Panc1 (cell line): ENCODE measurements at regions not wholly inside any gene's neighbourhood (a gene's known extent, or its start where the extent isn't known, plus 50 kb on each side); places are given as distances from the start of the nearest gene placed in this dataset.

Experiments
- ATAC-seq: fragments of 200-7000 bp; cut with Tn5 transposase; 2 replicates; pipeline ENCODE4 v1.9.1; 2020; ENCODE audit warnings: mild to moderate bottlenecking, moderate library complexity
- BruUV-seq: library from RNA; stranded (reverse); fragments of 400-500 nt; replicated peaks from 2 replicates; lab custom pipeline; 2021; lab: Mats Ljungman, UMichigan
- CTCF ChIA-PET: fragments of 300-600 bp; sonication (Branson Sonifier 250); formaldehyde crosslinking; loops from one replicate; lab custom pipeline; 2022; ENCODE audit warnings: antibody characterized with exemption; lab: Charles Lee
- POLR2A ChIA-PET: fragments of 300-600 bp; sonication (Branson Sonifier 250); formaldehyde crosslinking; loops from one replicate; lab custom pipeline; 2022; ENCODE audit warnings: antibody characterized with exemption; lab: Charles Lee
- DNase-seq: peaks from one replicate; pipeline ENCODE4 v3.0.0-alpha.2; 2010; ENCODE audit warnings: low read depth, low spot score
- H3K27ac ChIP-seq: 2 replicates; pipeline ENCODE4 v1.5.1; 2011; ENCODE audit warnings: mild to moderate bottlenecking, low read length, inconsistent platforms
- H3K27me3 ChIP-seq: fragments of 200-500 bp; sonication (Bioruptor generic); 2 replicates; pipeline ENCODE4 v1.6.0; 2014; ENCODE audit warnings: low read length, inconsistent platforms; ENCODE audit not compliant: control insufficient read depth, insufficient read depth
- H3K36me3 ChIP-seq: fragments of 200-500 bp; sonication (Bioruptor generic); 2 replicates; pipeline ENCODE4 v1.5.1; 2014; ENCODE audit warnings: inconsistent platforms, mild to moderate bottlenecking, low read length, moderate library complexity; ENCODE audit not compliant: control insufficient read depth, insufficient read depth
- H3K4me1 ChIP-seq: 2 replicates; pipeline ENCODE4 v1.5.1; 2011; ENCODE audit warnings: inconsistent platforms, mild to moderate bottlenecking, low read length, moderate library complexity; ENCODE audit not compliant: control insufficient read depth, insufficient read depth
- H3K4me3 ChIP-seq, 2 experiments: 2 replicates each; pipeline ENCODE4 v1.5.1; 2011 to 2012; ENCODE audit warnings: low read depth in 2 of 2, low read length in 2 of 2, mild to moderate bottlenecking in 2 of 2, inconsistent platforms in 1 of 2, moderate library complexity in 1 of 2
- H3K9me3 ChIP-seq: fragments of 200-500 bp; sonication (Bioruptor generic); 2 replicates; pipeline ENCODE4 v1.5.1; 2014; ENCODE audit warnings: low read depth, mild to moderate bottlenecking, inconsistent platforms, low read length, moderate library complexity; ENCODE audit not compliant: control insufficient read depth, insufficient read depth
- CTCF ChIP-seq: fragments of 450-650 bp; IDR thresholded peaks from 2 replicates; pipeline ENCODE4 v1.5.1; 2017; ENCODE audit warnings: mild to moderate bottlenecking
- POLR2AphosphoS5 ChIP-seq: IDR thresholded peaks from 2 replicates; pipeline ENCODE4 v1.6.1; 2012; ENCODE audit warnings: mild to moderate bottlenecking, low read depth, low read length, moderate library complexity
- SIN3A ChIP-seq: IDR thresholded peaks from 2 replicates; pipeline ENCODE4 v1.6.1; 2012; ENCODE audit warnings: low read depth, mild to moderate bottlenecking, low read length, moderate library complexity, borderline replicate concordance; ENCODE audit not compliant: insufficient read depth
- TCF7L2 ChIP-seq: IDR thresholded peaks from 2 replicates; pipeline ENCODE4 v1.6.1; 2011; ENCODE audit warnings: mild to moderate bottlenecking, low read depth, low read length, inconsistent platforms
- in situ Hi-C: cut with HindIII; loops from 2 replicates; pipeline ENCODE4 v1.10.0; 2016; ENCODE audit warnings: low sequenced_read_pairs, low pct_unique_long_range_greater_than_20kb
- intact Hi-C: fragments of 100-400 bp; cut with micrococcal nuclease; formaldehyde crosslinking; loops from one replicate; pipeline ENCODE4 v1.10.0; 2022; ENCODE audit not compliant: unreplicated experiment
- TF ChIP-seq, protein P1 (sequence below), 2 experiments: IDR thresholded peaks; 2 replicates each; pipeline ENCODE4 v1.6.1; 2011 to 2012; ENCODE audit warnings: low read depth in 2 of 2, control low read depth in 1 of 2, low read length in 1 of 2, mild to moderate bottlenecking in 1 of 2, moderate library complexity in 1 of 2; ENCODE audit not compliant: insufficient read depth in 1 of 2

GRCh38 chr22:34969001-34969790, 96.8 kb upstream of the ISX start:
- no TSS peak for BruUV-seq
- CTCF ChIA-PET, result no interaction called here
- ATAC-seq (no peak), DNase-seq (no peak)
- TF ChIP-seq, protein P1, sequence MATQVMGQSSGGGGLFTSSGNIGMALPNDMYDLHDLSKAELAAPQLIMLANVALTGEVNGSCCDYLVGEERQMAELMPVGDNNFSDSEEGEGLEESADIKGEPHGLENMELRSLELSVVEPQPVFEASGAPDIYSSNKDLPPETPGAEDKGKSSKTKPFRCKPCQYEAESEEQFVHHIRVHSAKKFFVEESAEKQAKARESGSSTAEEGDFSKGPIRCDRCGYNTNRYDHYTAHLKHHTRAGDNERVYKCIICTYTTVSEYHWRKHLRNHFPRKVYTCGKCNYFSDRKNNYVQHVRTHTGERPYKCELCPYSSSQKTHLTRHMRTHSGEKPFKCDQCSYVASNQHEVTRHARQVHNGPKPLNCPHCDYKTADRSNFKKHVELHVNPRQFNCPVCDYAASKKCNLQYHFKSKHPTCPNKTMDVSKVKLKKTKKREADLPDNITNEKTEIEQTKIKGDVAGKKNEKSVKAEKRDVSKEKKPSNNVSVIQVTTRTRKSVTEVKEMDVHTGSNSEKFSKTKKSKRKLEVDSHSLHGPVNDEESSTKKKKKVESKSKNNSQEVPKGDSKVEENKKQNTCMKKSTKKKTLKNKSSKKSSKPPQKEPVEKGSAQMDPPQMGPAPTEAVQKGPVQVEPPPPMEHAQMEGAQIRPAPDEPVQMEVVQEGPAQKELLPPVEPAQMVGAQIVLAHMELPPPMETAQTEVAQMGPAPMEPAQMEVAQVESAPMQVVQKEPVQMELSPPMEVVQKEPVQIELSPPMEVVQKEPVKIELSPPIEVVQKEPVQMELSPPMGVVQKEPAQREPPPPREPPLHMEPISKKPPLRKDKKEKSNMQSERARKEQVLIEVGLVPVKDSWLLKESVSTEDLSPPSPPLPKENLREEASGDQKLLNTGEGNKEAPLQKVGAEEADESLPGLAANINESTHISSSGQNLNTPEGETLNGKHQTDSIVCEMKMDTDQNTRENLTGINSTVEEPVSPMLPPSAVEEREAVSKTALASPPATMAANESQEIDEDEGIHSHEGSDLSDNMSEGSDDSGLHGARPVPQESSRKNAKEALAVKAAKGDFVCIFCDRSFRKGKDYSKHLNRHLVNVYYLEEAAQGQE (IDR thresholded peaks at IDR 0.05; ENCODE audit: insufficient read depth in 1 of 2, low read depth in 2 of 2, low read length in 1 of 2), result no peak
- no peak for TF ChIP-seq CTCF
- Histone ChIP-seq H3K4me3 (no peak overlapping the region), H3K9me3 (no peaks in the 10 kb centered on the region), H3K27ac (no peak overlapping the region), H3K27me3 (no peaks in the 10 kb centered on the region), H3K36me3 (no peaks in the 10 kb centered on the region), H3K4me1 (no peaks in the 10 kb centered on the region)
- POLR2A ChIA-PET, result no interaction called here
- in situ Hi-C loops (no loop called here), intact Hi-C loops (no loop called here)

- TF ChIP-seq TCF7L2 (no peak), SIN3A (no peak), POLR2AphosphoS5 (no peak), CTCF (no peak)
- TF ChIP-seq, protein P1 (IDR thresholded peaks at IDR 0.05; ENCODE audit: insufficient read depth in 1 of 2, low read depth in 2 of 2, low read length in 1 of 2), result no peak
- ChIA-PET CTCF (no interaction called here), POLR2A (no interaction called here)
- BruUV-seq, result no TSS peak
- no peak for DNase-seq
- H3K4me3 ChIP-seq, result no peak overlapping the region
- H3K9me3 ChIP-seq, result no peaks in the 10 kb centered on the region
- in situ Hi-C loops, result no loop called here
- intact Hi-C loops, result no loop called here
- no peaks in the 10 kb centered on the region for H3K36me3 ChIP-seq
- no peaks in the 10 kb centered on the region for H3K4me1 ChIP-seq
- H3K27me3 ChIP-seq, result no peaks in the 10 kb centered on the region
- H3K27ac ChIP-seq, result no peak overlapping the region
- no peak for ATAC-seq
Measured at GRCh38 chr22:34971456-34971855, 94.5 kb upstream of the ISX start.
